ENCODE measurements at regions not wholly inside any gene's neighbourhood (a gene's known extent, or its start where the extent isn't known, plus 50 kb on each side); places are given as distances from the start of the nearest gene placed in this dataset.

DNA sequence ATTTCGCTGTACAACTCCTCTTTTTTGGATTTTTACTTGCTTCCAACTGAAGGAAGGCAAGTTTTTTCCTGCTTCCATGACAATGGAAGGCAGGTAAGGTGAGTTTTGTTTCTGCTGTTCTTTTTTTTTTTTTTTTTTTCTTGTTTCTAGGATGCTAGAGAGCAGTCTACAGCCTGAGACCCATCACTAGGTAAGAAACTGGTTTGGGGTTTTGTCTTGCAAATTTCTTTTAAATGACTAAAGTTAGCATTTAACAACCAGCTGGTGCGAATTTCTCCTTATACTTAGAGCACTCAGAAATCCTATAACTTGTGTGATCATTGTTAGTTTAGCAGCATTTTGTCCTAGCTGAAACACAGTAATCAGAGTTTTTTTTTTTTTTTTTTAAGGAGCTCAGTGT lies 378.4 kb upstream of the CNKSR2 start:
- H2AFZ ChIP-seq (ENCODE audit: low read depth), result no peak overlapping the region
- ChIA-PET POLR2A (no interaction called here), CTCF (no interaction called here)
- DNase-seq, result no peak
- no peak overlapping the region for H3K27ac ChIP-seq (ENCODE audit: low read depth in 2 of 2, low read length in 1 of 2)
- no peaks in the 10 kb centered on the region for H4K20me1 ChIP-seq (ENCODE audit: insufficient read depth)
- H3K4me2 ChIP-seq, result no peak overlapping the region
- H3K9me2 ChIP-seq, result peaks cover 4% of the 10 kb centered on the region; the same call in 1 of the 2 replicates
- H3K79me2 ChIP-seq (ENCODE audit: insufficient read depth), result no peaks in the 10 kb centered on the region
- no peak overlapping the region for H3K4me3 ChIP-seq (ENCODE audit: low read depth in 2 of 2, low read length in 1 of 2)
- no peaks in the 10 kb centered on the region for H3K27me3 ChIP-seq (ENCODE audit: insufficient read depth)
- 16% methylated on average over 2 of the region's 2 CpGs for WGBS (ENCODE audit: low lambda C conversion rate)
- no peaks in the 10 kb centered on the region for H3F3A ChIP-seq (replicated peaks; ENCODE audit: insufficient read depth)
- H3K9ac ChIP-seq, result no peak overlapping the region
- TF ChIP-seq RXRA (IDR thresholded peaks at IDR 0.05; ENCODE audit: borderline replicate concordance, low read depth), result no peak
- no peak for TF ChIP-seq TEAD4 (IDR thresholded peaks at IDR 0.05; ENCODE audit: borderline replicate concordance, insufficient read depth)
- no peak for TF ChIP-seq ELF1 (IDR thresholded peaks at IDR 0.05)
- TF ChIP-seq MEF2A (IDR thresholded peaks at IDR 0.05; ENCODE audit: borderline replicate concordance, low read depth), result no peak
- TF ChIP-seq JUND (IDR thresholded peaks at IDR 0.05), result no peak
- TF ChIP-seq, protein P1, sequence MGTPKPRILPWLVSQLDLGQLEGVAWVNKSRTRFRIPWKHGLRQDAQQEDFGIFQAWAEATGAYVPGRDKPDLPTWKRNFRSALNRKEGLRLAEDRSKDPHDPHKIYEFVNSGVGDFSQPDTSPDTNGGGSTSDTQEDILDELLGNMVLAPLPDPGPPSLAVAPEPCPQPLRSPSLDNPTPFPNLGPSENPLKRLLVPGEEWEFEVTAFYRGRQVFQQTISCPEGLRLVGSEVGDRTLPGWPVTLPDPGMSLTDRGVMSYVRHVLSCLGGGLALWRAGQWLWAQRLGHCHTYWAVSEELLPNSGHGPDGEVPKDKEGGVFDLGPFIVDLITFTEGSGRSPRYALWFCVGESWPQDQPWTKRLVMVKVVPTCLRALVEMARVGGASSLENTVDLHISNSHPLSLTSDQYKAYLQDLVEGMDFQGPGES (IDR thresholded peaks at IDR 0.05; ENCODE audit: low read depth, low read length), result no peak
- TF ChIP-seq, protein P2, sequence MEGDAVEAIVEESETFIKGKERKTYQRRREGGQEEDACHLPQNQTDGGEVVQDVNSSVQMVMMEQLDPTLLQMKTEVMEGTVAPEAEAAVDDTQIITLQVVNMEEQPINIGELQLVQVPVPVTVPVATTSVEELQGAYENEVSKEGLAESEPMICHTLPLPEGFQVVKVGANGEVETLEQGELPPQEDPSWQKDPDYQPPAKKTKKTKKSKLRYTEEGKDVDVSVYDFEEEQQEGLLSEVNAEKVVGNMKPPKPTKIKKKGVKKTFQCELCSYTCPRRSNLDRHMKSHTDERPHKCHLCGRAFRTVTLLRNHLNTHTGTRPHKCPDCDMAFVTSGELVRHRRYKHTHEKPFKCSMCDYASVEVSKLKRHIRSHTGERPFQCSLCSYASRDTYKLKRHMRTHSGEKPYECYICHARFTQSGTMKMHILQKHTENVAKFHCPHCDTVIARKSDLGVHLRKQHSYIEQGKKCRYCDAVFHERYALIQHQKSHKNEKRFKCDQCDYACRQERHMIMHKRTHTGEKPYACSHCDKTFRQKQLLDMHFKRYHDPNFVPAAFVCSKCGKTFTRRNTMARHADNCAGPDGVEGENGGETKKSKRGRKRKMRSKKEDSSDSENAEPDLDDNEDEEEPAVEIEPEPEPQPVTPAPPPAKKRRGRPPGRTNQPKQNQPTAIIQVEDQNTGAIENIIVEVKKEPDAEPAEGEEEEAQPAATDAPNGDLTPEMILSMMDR (IDR thresholded peaks at IDR 0.05), result no peak
- no peak for TF ChIP-seq EZH2phosphoT487 (IDR thresholded peaks at IDR 0.05; ENCODE audit: borderline replicate concordance, low read depth)
- TF ChIP-seq, protein P3, sequence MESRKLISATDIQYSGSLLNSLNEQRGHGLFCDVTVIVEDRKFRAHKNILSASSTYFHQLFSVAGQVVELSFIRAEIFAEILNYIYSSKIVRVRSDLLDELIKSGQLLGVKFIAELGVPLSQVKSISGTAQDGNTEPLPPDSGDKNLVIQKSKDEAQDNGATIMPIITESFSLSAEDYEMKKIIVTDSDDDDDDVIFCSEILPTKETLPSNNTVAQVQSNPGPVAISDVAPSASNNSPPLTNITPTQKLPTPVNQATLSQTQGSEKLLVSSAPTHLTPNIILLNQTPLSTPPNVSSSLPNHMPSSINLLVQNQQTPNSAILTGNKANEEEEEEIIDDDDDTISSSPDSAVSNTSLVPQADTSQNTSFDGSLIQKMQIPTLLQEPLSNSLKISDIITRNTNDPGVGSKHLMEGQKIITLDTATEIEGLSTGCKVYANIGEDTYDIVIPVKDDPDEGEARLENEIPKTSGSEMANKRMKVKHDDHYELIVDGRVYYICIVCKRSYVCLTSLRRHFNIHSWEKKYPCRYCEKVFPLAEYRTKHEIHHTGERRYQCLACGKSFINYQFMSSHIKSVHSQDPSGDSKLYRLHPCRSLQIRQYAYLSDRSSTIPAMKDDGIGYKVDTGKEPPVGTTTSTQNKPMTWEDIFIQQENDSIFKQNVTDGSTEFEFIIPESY (IDR thresholded peaks at IDR 0.05; ENCODE audit: borderline replicate concordance, low read depth), result no peak
- no peak for TF ChIP-seq NRF1 (IDR thresholded peaks at IDR 0.05; ENCODE audit: low read depth, low read length)
- no peak for TF ChIP-seq YY1 (IDR thresholded peaks at IDR 0.05; ENCODE audit: low read depth)
- TF ChIP-seq, protein P4, sequence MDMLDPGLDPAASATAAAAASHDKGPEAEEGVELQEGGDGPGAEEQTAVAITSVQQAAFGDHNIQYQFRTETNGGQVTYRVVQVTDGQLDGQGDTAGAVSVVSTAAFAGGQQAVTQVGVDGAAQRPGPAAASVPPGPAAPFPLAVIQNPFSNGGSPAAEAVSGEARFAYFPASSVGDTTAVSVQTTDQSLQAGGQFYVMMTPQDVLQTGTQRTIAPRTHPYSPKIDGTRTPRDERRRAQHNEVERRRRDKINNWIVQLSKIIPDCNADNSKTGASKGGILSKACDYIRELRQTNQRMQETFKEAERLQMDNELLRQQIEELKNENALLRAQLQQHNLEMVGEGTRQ (IDR thresholded peaks at IDR 0.05; ENCODE audit: borderline replicate concordance, low read depth, low read length), result no peak
- TF ChIP-seq, protein P5, sequence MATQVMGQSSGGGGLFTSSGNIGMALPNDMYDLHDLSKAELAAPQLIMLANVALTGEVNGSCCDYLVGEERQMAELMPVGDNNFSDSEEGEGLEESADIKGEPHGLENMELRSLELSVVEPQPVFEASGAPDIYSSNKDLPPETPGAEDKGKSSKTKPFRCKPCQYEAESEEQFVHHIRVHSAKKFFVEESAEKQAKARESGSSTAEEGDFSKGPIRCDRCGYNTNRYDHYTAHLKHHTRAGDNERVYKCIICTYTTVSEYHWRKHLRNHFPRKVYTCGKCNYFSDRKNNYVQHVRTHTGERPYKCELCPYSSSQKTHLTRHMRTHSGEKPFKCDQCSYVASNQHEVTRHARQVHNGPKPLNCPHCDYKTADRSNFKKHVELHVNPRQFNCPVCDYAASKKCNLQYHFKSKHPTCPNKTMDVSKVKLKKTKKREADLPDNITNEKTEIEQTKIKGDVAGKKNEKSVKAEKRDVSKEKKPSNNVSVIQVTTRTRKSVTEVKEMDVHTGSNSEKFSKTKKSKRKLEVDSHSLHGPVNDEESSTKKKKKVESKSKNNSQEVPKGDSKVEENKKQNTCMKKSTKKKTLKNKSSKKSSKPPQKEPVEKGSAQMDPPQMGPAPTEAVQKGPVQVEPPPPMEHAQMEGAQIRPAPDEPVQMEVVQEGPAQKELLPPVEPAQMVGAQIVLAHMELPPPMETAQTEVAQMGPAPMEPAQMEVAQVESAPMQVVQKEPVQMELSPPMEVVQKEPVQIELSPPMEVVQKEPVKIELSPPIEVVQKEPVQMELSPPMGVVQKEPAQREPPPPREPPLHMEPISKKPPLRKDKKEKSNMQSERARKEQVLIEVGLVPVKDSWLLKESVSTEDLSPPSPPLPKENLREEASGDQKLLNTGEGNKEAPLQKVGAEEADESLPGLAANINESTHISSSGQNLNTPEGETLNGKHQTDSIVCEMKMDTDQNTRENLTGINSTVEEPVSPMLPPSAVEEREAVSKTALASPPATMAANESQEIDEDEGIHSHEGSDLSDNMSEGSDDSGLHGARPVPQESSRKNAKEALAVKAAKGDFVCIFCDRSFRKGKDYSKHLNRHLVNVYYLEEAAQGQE (IDR thresholded peaks at IDR 0.05; ENCODE audit: low read depth, low read length), result no peak
- TF ChIP-seq EP300 (IDR thresholded peaks at IDR 0.05; ENCODE audit: borderline replicate concordance in 1 of 2, low read depth in 1 of 2, low read length in 1 of 2), result no peak
- no peak for TF ChIP-seq RAD21 (IDR thresholded peaks at IDR 0.05; ENCODE audit: low read length)
- TF ChIP-seq, protein P6, sequence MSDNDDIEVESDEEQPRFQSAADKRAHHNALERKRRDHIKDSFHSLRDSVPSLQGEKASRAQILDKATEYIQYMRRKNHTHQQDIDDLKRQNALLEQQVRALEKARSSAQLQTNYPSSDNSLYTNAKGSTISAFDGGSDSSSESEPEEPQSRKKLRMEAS (IDR thresholded peaks at IDR 0.05; ENCODE audit: low read depth), result no peak
- TF ChIP-seq TCF12 (IDR thresholded peaks at IDR 0.05), result no peak
- no peak for TF ChIP-seq POLR2AphosphoS5 (IDR thresholded peaks at IDR 0.05; ENCODE audit: low read depth, low read length)
- TF ChIP-seq GABPA (IDR thresholded peaks at IDR 0.05; ENCODE audit: low read depth), result no peak
- H3K9me3 ChIP-seq, result no peaks in the 10 kb centered on the region
- H3K36me3 ChIP-seq (replicated peaks in 1 of 2; ENCODE audit: control insufficient read depth in 1 of 2, insufficient read depth in 2 of 2, low read length in 1 of 2), result no peaks in the 10 kb centered on the region
- no peaks in the 10 kb centered on the region for H3K4me1 ChIP-seq (ENCODE audit: control insufficient read depth in 1 of 2, insufficient read depth in 2 of 2, low read depth in 1 of 2, low read length in 1 of 2)
